HG03066 (cell line): ENCODE measurements at regions not wholly inside any gene's neighbourhood (a gene's known extent, or its start where the extent isn't known, plus 50 kb on each side); places are given as distances from the start of the nearest gene placed in this dataset.
A peak's percentile ranks its signal among the peaks of the same experiment; 100 is the strongest.

ENCODE experiments used
- ATAC-seq: cut with Tn5 transposase; IDR thresholded peaks from one replicate; pipeline ENCODE4 v1.9.1; 2021; ENCODE audit warnings: low read depth; ENCODE audit not compliant: unreplicated experiment

DNA sequence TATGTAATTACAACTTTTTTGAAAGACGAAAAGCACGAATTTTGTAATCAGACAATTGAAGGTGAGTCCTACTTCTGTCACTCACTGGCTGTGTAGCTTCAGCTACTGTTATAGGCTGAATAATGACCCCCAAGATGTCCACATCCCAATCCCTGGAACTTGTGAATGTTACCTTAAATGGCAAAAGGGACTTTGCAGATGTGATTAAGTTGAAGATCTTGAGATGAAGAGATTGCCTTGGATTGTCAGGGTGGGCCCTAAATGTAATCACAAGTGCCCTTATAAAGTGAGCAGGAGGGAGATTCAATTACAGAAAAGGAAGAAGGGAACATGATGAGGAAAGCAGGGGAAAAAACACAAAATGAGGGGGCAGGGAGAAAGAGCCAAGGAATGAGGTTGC lies 326.2 kb upstream of the MSX2 start:
- no peak for ATAC-seq

- no peak for ATAC-seq
Observed at GRCh38 chr5:174399411-174399810, 325.0 kb upstream of the MSX2 start.

DNA sequence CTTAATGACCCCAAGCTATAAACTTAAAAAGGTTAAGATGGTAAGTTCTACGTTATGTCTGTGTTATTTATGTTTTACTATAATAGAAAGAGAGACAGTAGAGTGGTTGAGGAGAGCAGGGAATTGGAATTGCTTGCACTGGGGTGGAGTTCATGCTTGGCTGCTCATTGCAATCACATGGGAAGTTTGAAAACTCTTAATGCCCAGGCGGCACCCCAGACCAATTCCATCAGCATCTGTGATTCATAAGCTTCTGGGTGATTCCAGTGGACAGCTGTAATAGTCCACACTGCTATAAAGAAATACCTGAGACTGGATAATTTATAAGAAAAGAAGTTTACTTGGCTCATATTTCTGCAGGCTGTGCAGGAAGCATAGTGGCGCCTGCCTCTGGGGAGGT lies 323.9 kb upstream of the MSX2 start:
- ATAC-seq: no peak

- no peak for ATAC-seq
Observed at GRCh38 chr5:174401793-174402192, 322.6 kb upstream of the MSX2 start.

- no peak for ATAC-seq
Observed at GRCh38 chr5:174402222-174402812, 322.1 kb upstream of the MSX2 start.

DNA sequence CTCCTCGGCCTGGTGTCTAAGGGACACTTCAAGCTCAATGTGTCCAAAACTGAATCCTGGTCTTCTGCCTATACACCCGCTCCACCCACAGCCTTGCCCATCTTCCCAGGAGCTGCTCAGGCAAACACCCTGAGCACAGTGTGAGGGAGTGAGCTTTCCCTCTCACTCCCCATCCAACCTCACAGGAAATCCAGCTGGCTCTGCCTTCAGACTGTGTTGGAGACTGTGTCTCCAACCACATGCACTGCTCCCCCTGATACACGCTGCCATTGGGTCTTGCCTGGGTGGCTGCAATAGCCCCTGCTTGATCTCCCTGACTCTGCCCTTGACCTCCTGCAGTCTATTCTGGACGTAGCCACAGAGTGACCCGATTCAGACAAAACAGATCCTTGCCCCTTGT lies 319.5 kb upstream of the MSX2 start:
- no peak for ATAC-seq

DNA sequence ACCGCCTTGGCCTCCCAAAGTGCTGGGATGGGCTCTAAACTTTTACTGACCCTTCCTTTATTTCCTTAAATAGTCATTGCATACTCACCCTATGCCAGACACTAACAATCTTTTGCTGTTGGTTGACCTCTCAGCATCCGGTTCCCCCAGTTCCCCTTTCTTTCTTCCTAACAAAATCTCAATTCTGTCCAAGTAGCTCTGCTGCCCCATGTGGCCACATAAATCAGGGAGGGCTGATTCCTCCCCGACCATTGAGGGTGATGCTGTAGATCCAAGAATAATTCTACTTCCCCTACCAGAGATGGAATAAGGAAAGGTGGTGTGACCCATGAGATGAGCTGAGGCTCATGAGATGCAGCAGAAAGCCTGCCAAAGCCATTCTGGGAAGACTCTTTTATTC lies 315.3 kb upstream of the MSX2 start:
- no peak for ATAC-seq

- ATAC-seq: no peak
Observed at GRCh38 chr5:174409971-174410370, 314.4 kb upstream of the MSX2 start.

- no peak for ATAC-seq
Observed at GRCh38 chr5:174410716-174411478, 313.5 kb upstream of the MSX2 start.

DNA sequence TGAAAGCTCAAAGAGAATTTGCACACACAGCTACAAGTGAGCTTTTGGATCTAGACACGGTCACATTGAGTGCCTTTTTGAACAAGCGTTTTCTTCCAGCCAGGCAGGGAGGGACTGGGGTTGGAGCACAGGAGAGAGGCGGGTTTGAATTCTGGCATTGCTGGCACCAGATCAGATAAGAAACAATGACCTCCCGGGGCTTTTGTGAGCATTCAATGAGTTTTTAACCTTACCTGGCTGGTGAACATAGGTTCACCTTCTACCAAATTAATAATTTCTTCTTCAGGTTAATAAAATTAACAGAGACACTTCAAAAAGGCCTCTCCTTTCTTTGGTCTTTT lies 312.9 kb upstream of the MSX2 start:
- no peak for ATAC-seq

DNA sequence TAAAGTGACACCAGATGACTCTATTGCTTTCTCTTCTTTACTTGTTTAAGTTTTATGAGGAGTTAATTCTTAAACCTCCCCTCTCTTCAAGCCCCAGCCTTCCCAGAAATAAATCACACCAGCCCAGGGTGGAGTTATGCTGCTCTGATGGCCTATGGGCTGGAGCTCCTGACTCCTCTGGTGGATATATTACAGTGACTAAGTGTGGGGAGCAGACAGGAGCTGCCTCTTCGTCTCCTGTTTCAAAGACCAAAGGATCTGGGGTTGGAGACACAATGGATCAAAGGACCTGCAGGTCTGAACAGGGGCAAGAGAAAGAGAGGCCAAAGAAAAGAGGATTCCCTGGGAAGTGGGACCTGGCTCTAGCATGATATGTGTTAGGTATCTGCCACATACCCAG lies 312.0 kb upstream of the MSX2 start:
- no peak for ATAC-seq

DNA sequence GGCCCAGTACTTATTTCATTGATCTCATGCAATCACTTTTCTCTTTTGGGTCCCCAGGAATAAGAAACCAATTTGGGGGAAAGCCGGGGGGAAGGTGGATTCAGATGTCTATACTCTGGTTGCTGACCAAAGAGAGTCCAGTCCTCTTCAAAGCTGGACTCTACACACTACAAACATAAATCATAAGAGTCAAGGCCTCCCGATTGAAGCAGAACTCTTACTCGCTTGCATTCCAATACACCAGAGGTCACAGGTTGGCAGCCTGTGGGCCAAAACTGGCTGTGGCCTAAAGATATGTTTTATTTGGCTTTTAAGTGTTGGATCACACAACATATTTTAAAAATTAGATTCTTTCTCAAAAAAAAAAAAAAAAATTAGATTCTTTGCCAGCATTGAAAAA lies 311.4 kb upstream of the MSX2 start:
- ATAC-seq: no peak

DNA sequence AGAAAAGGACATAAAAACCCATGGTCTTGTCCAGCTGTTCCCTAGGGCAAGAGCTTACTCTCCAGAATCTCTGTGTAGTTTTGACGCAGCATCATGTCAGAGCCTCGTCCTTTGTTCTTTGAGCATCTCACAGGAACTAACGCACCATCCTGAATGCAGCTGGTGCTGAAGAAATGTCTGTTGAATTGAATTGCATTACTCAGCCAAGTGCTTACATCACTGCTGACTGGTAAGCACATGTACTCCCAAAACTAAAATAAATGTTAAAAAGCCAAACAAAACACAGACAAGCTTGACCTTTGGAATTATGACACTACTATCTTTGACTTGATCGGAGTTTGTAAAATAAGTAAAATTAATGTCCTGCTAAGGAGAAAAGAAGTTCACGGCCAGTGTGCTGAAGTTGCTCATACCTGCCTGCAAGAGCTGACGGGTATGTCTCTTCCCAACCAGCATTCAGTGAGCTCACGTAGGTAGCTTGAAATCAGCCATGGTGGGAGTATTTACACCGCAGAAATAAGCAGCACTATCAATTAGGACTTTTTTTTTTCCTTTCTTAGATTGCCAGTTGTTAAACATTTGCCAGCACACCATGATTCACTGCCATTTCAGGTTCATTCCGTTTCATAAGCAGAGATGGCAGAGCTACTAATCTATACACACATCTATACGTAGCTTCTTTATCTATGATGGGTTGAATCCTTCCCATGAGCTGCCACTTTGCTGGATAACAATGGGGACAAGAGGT lies 310.6 kb upstream of the MSX2 start:
- no peak for ATAC-seq

DNA sequence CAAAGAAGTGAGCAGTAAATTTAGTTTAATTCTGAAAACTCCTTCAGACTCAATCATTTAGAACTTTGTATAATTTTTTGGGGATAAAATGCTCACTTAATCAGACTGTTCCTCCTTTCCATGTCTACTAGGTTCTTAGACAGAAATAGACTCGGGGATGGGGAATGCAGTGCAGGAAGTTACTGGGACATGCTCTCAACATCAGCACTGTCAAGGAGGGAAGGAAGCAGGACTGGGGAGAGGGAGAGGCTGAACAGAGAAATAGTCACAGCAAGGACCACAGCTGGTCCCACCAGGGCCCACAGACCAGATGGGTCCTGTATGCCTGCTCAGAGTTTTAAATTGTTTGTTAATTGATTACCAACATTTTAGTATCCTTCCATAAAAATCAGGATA lies 310.1 kb upstream of the MSX2 start:
- no peak for ATAC-seq

DNA sequence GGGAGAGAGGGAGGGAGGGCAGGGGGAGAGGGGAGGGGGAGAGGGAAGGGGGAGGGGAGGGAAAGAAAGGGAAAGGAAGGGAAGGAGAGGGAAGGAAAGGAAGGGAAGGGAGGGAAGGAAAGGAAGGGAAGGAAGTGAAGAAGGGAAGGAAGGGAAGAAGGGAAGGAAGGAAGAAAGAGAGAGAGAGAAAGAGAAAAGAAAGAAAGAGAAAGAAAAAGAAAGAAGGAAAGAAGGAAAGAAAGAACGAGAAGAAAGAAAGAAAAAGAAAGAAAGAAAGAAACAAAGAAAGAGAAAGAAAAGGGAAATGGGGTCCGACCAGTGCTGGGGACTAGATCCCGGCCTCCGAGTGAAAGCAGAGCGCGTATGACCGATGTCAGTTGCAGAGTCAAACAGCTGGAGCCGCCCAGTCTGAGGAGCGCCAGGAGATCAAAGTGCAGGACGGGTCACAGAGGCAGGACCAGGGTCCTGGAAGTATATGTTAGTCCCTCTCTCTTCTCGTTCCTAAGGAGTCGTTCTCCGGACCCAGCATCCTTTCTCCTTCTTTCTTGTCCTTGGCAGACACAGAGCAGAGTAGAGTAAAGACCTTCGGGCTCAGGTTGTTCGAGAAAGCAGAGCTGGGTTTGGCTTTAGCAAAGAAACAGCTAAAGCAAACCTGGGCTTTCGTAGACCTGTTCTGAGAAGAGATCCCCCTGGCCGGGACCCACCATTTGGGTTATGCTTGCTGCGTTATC lies 305.4 kb upstream of the MSX2 start:
- peak; percentile 21 for ATAC-seq

DNA sequence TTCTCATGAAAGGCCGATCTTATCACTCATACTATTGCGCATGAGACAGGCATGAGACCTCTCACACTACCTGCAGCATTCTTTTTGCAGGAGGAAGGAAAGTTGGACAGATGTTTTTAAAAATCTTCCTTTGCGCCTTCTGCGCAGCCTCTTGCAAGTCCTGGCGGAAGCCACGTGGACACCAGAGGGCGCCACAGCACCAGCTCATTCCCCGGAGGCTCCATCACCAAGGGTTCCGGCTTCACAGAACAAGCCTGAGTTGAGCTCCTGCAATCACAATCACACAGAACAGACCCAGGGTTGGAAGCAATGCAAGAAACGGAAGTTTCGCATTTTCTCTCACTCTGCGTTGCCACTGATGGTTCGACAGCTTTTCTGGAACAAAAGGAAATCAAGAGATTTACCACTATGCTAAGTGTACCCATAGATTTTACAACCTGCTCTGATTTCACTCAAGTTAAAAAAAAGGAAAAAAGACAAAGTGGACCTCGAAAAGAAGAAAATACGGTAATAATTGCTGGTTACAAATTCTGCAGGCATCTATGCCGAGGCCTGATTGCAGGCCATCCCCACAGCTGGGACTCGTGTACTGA lies 304.7 kb upstream of the MSX2 start:
- ATAC-seq: peak; percentile 79

GRCh38 chr5:174420651-174421407 lies 303.6 kb upstream of the MSX2 start:
- no peak for ATAC-seq

DNA sequence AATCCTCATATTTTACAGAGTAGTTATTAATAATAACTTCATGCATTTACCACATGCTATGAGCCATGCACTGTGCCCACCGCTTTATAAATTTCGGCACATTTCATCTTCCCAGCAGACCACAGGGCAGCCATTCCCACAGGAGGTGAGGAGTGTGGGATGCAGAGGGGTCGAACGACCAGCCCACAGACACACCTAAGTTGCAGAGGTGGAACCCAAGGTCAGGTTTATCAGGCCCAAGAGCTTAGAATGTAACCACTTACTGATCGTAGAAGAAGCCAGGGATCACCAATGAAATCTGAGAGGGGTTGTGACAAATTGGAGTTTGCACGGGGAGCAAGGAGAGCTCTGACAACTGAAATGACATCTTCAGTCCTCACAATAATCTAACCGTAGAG lies 303.0 kb upstream of the MSX2 start:
- ATAC-seq: no peak

DNA sequence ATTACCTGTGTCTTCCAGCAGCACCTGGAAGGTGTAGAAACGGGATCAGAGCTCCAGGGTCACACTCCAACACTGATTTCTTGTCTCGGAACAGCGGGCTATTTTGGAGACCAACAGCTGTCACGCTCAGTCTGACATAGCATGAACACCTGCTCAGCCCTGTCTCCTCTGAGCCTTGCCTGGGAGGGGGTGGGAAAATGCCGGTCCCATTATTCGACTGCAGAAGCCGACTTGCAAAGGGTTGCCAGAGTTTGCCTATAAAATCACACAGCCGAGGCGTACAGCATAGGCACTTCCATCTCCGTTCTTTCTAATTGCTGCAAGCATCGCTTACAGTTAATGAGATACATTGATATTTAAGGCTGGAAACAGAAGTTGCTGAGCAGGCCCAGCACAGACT lies 300.8 kb upstream of the MSX2 start:
- ATAC-seq: no peak
